CD4-positive, alpha-beta T cell (primary cell): ENCODE measurements at regions not wholly inside any gene's neighbourhood (a gene's known extent, or its start where the extent isn't known, plus 50 kb on each side); places are given as distances from the start of the nearest gene placed in this dataset.

ENCODE experiments used
- ATAC-seq: fragments of 200-7000 bp; cut with Tn5 transposase; one replicate; pipeline ENCODE4 v1.10.0; 2022; ENCODE audit warnings: mild to moderate bottlenecking; ENCODE audit not compliant: poor library complexity
- CTCF ChIA-PET: fragments of 350-600 bp; sonication (Branson Sonifier 250); formaldehyde crosslinking; loops from one replicate; lab custom pipeline; 2021; ENCODE audit warnings: antibody characterized with exemption, inconsistent platforms; lab: Charles Lee
- POLR2A ChIA-PET: fragments of 350-600 bp; sonication (Branson Sonifier 250); formaldehyde crosslinking; loops from one replicate; lab custom pipeline; 2021; ENCODE audit warnings: antibody characterized with exemption, inconsistent platforms; lab: Charles Lee
- DNase-seq, 14 experiments: peaks; one replicate each; pipeline ENCODE4 v3.0.0-alpha.2; 2013 to 2020; ENCODE audit warnings: mixed read lengths in 2 of 14
- H3K27ac ChIP-seq, 2 donors: one replicate each; pipeline versions ENCODE4 v1.5.1 to v1.7.0; 2013; ENCODE audit warnings: low read length in 2 of 2, low read depth in 1 of 2, mild to moderate bottlenecking in 1 of 2
- H3K27me3 ChIP-seq, 2 experiments: 1 replicate in 1 of 2; 2 replicates in 1 of 2; pipeline versions ENCODE4 v1.6.1 to v1.7.0; 2013; ENCODE audit warnings: low read length in 2 of 2, control low read depth in 1 of 2, mild to moderate bottlenecking in 1 of 2, moderate library complexity in 1 of 2; ENCODE audit not compliant: insufficient read depth in 2 of 2, control insufficient read depth in 1 of 2
- H3K36me3 ChIP-seq: one replicate; pipeline ENCODE4 v1.6.1; 2013; ENCODE audit warnings: low read length, control low read depth; ENCODE audit not compliant: insufficient read depth
- H3K4me1 ChIP-seq: one replicate; pipeline ENCODE4 v1.6.1; 2013; ENCODE audit warnings: low read length, control low read depth; ENCODE audit not compliant: insufficient read depth
- H3K4me3 ChIP-seq: one replicate; pipeline ENCODE4 v1.5.1; 2013; ENCODE audit warnings: mild to moderate bottlenecking, low read length, moderate library complexity
- H3K9me3 ChIP-seq, 2 experiments: 1 replicate in 1 of 2; 2 replicates in 1 of 2; pipeline versions ENCODE4 v1.6.1 to v1.7.0; 2013; ENCODE audit warnings: low read length in 2 of 2, mild to moderate bottlenecking in 2 of 2, control low read depth in 1 of 2, moderate library complexity in 1 of 2; ENCODE audit not compliant: control insufficient read depth in 1 of 2, insufficient read depth in 1 of 2
- H3K27ac Mint-ChIP-seq: one replicate; pipeline ENCODE4 v1.8.0; 2020; ENCODE audit warnings: mixed read lengths
- H3K27me3 Mint-ChIP-seq: one replicate; pipeline ENCODE4 v1.8.0; 2021; ENCODE audit warnings: mixed read lengths
- H3K36me3 Mint-ChIP-seq: one replicate; pipeline ENCODE4 v1.8.0; 2021; ENCODE audit warnings: low read depth, mixed read lengths
- H3K4me1 Mint-ChIP-seq: one replicate; pipeline ENCODE4 v1.8.0; 2021; ENCODE audit warnings: low read depth, mixed read lengths
- H3K4me3 Mint-ChIP-seq: one replicate; pipeline ENCODE4 v1.8.0; 2020; ENCODE audit warnings: mild to moderate bottlenecking, mixed read lengths
- H3K9me3 Mint-ChIP-seq: one replicate; pipeline ENCODE4 v1.8.0; 2020; ENCODE audit warnings: mixed read lengths
- CTCF ChIP-seq: fragments of 200-600 bp; IDR thresholded peaks from one replicate; pipeline ENCODE4 v1.8.0; 2022; ENCODE audit warnings: antibody characterized with exemption, mild to moderate bottlenecking
- intact Hi-C, 2 experiments: fragments of 100-400 bp; cut with DNase I in 1 of 2; cut with micrococcal nuclease in 1 of 2; formaldehyde crosslinking; loops; one replicate each; pipeline versions ENCODE4 v1.15.1 to v1.9.0; 2023 to 2025; cut with DNase I, micrococcal nuclease

GRCh38 chr6:6397842-6398241 lies 77.4 kb upstream of the F13A1 start:
- CTCF ChIA-PET, result interaction anchor here (1.4 kb wide), 1 partner anchor 10 kb away, joined by 4 read pairs; no protein-coding TSS in a partner anchor
- no peaks in the 10 kb centered on the region for H3K36me3 Mint-ChIP-seq

DNA sequence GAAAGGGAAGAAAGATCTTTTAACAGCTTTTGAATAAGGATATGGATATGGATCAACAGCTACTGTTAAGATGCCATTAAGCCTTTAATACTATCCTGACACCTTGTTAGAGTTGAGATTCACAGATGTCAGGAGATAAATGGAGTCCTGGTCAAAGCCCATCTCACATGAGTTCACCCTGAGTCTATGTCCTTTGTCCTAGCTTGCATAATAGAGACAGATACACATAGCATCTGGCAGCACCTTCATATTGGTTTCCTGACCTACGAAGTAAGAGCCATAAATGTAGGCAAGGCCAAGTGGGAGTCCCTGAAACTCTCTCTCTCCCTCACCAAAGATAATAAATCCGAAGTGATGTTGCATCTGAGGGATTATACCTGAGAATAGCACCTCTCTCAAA lies 79.1 kb upstream of the F13A1 start:
- POLR2A ChIA-PET, result no interaction called here

More at GRCh38 chr6:6397842-6398241, 77.4 kb upstream of the F13A1 start:
- H3K4me1 ChIP-seq, result no peaks in the 10 kb centered on the region
- no peaks in the 10 kb centered on the region for H3K4me1 Mint-ChIP-seq
- TF ChIP-seq CTCF, result no peak
- intact Hi-C loops, result no loop called here
- ATAC-seq (no peak), DNase-seq (no peak)
- no peaks in the 10 kb centered on the region for H3K9me3 Mint-ChIP-seq
- no peaks in the 10 kb centered on the region for H3K36me3 ChIP-seq
- H3K9me3 ChIP-seq, result no peaks in the 10 kb centered on the region
- no peaks in the 10 kb centered on the region for H3K27me3 ChIP-seq
- H3K27ac ChIP-seq, result no peak overlapping the region
- H3K27ac Mint-ChIP-seq, result no peak overlapping the region
- peaks cover 44% of the 10 kb centered on the region for H3K27me3 Mint-ChIP-seq
- POLR2A ChIA-PET, result no interaction called here
- H3K4me3 ChIP-seq, result no peak overlapping the region
- no peak overlapping the region for H3K4me3 Mint-ChIP-seq

DNA sequence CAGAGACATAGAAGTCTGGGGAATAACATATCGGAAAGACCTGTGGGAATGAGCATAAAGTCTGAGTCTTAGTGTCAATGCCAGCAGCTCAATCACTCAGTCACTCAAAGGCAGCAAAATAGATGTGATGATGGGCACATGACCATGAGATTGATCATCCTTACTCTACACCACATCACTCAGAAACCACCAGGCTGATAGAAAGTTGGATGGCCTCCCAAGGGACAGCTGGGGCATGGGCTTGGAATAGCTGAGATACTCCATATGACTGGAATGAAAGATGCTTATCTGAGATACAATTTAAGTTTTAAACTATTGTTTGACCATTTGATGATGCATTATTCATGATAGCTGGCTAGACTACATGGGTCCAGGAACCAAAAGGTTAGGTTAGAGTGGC lies 80.9 kb upstream of the F13A1 start:
- Histone ChIP-seq H3K36me3 (no peaks in the 10 kb centered on the region), H3K9me3 (no peaks in the 10 kb centered on the region), H3K4me1 (no peaks in the 10 kb centered on the region), H3K4me3 (no peak overlapping the region), H3K27ac (no peak overlapping the region), H3K27me3 (no peaks in the 10 kb centered on the region)
- H3K36me3 Mint-ChIP-seq, result no peaks in the 10 kb centered on the region
- TF ChIP-seq CTCF, result no peak
- ATAC-seq (no peak), DNase-seq (no peak)
- H3K4me1 Mint-ChIP-seq, result no peaks in the 10 kb centered on the region
- intact Hi-C loops, result no loop called here
- no peak overlapping the region for H3K27ac Mint-ChIP-seq
- H3K4me3 Mint-ChIP-seq, result no peak overlapping the region
- peaks cover 37% of the 10 kb centered on the region for H3K27me3 Mint-ChIP-seq
- CTCF ChIA-PET, result no interaction called here
- no peaks in the 10 kb centered on the region for H3K9me3 Mint-ChIP-seq
- POLR2A ChIA-PET, result interaction anchor here (0.6 kb wide), 1 partner anchor 15 kb away, joined by 4 read pairs; no protein-coding TSS in a partner anchor

More for the DNA sequence above, 79.1 kb upstream of the F13A1 start:
- DNase-seq (no peak), ATAC-seq (no peak)
- Histone ChIP-seq H3K4me1 (no peaks in the 10 kb centered on the region), H3K27ac (no peak overlapping the region), H3K36me3 (no peaks in the 10 kb centered on the region), H3K4me3 (no peak overlapping the region), H3K27me3 (no peaks in the 10 kb centered on the region), H3K9me3 (no peaks in the 10 kb centered on the region)
- TF ChIP-seq CTCF, result no peak
- Mint-ChIP-seq H3K27me3 (peaks cover 46% of the 10 kb centered on the region), H3K4me3 (no peak overlapping the region), H3K27ac (no peak overlapping the region), H3K4me1 (no peaks in the 10 kb centered on the region), H3K9me3 (no peaks in the 10 kb centered on the region), H3K36me3 (no peaks in the 10 kb centered on the region)
- intact Hi-C loops, result no loop called here
- CTCF ChIA-PET, result no interaction called here
